HG03521 (cell line): ENCODE measurements at regions not wholly inside any gene's neighbourhood (a gene's known extent, or its start where the extent isn't known, plus 50 kb on each side); places are given as distances from the start of the nearest gene placed in this dataset.
"Not testable (repeated sequence)": the region's sequence is repeated elsewhere in the genome, so short reads cannot be mapped to it uniquely, and the experiment has no call there.

ENCODE experiments used
- ATAC-seq: cut with Tn5 transposase; IDR thresholded peaks from one replicate; pipeline ENCODE4 v1.9.1; 2021; ENCODE audit warnings: mild to moderate bottlenecking, moderate library complexity; ENCODE audit not compliant: unreplicated experiment

GRCh38 chr3:24545887-24546286 lies 51.2 kb upstream of the THRB start:
- no peak for ATAC-seq

GRCh38 chr3:24548278-24548677 lies 53.6 kb upstream of the THRB start:
- no peak for ATAC-seq

- ATAC-seq: no peak
Observed at GRCh38 chr3:24550588-24550987, 55.9 kb upstream of the THRB start.

GRCh38 chr3:24551626-24552025 lies 57.0 kb upstream of the THRB start:
- no peak for ATAC-seq

- ATAC-seq: no peak
Observed at GRCh38 chr3:24562895-24563294, 68.2 kb upstream of the THRB start.

DNA sequence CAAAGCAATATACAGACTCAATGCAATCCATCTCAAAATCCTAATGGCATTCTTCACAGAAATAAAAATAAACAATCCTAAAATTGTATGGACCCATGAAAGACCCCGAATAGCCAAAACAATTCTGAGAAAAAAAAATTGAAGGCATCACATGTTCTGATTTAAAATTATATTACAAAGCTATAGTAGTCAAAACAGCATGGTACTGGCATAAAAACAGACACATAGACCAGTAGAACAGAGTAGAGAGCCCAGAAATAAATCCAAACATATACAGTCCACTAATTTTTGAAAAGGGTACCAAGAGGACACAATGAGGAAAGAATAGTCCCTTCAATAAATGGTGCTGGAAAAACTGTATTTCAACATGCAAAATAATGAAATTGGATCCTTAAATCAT lies 70.4 kb upstream of the THRB start:
- ATAC-seq: no peak

DNA sequence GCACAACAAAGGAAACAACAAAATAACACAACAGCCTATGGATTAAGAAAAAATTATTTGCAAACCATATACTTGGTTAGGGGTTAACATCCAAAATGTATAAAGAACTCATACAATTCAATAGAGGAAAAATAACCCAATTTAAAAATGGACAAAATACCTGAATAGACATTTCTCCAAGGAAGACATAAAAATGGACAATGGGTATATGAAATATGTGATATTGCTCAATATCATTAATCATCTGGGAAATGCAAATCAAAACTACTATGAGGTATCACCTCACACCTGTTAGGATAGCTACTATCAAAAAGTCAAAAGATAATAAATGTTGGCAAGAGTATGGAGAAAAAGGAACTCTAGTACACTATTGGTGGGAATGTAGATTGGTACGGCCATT lies 71.0 kb upstream of the THRB start:
- ATAC-seq: no peak

GRCh38 chr3:24566927-24567326 lies 72.3 kb upstream of the THRB start:
- ATAC-seq: no peak

DNA sequence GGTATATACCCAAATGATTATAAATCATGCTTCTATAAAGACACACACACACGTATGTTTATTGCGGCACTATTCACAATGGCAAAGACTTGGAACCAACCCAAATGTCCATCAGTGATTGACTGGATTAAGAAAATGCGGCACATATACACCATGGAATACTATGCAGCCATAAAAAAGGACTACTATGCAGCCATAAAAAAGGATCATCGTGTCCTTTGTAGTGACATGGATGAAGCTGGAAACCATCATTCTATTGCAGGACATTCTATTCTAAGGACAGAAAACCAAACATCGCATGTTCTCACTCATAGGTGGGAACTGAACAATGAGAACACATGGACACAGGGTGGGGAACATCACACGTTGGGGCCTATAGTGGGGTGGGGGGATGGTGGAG lies 77.8 kb upstream of the THRB start:
- not testable (repeated sequence) for ATAC-seq

GRCh38 chr3:24573576-24573975 lies 78.9 kb upstream of the THRB start:
- ATAC-seq: no peak

GRCh38 chr3:24578324-24578723 lies 83.7 kb upstream of the THRB start:
- no peak for ATAC-seq

DNA sequence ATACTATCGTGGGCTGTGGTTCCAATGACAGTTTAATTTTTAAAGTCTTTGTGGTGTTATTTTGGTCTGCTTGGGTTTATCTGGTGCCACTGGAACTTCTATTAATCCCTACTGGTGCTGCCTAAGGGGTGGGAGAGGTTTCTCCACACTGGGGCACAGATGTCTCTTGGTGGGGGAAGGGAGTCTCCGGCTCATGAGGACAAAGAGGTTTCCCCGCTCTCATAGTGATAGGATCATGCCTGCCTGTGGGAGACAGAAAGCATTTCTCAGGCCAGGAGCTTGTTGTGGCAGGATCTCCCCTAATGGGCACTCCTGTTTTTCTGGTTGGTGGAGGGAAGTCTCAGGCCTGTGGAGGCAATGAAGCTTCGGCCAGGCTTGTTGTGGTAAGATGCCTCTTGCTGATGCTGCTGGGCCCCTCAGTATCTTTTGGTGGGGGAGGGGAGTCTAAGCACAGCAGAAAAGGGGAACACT lies 84.3 kb upstream of the THRB start:
- no peak for ATAC-seq

DNA sequence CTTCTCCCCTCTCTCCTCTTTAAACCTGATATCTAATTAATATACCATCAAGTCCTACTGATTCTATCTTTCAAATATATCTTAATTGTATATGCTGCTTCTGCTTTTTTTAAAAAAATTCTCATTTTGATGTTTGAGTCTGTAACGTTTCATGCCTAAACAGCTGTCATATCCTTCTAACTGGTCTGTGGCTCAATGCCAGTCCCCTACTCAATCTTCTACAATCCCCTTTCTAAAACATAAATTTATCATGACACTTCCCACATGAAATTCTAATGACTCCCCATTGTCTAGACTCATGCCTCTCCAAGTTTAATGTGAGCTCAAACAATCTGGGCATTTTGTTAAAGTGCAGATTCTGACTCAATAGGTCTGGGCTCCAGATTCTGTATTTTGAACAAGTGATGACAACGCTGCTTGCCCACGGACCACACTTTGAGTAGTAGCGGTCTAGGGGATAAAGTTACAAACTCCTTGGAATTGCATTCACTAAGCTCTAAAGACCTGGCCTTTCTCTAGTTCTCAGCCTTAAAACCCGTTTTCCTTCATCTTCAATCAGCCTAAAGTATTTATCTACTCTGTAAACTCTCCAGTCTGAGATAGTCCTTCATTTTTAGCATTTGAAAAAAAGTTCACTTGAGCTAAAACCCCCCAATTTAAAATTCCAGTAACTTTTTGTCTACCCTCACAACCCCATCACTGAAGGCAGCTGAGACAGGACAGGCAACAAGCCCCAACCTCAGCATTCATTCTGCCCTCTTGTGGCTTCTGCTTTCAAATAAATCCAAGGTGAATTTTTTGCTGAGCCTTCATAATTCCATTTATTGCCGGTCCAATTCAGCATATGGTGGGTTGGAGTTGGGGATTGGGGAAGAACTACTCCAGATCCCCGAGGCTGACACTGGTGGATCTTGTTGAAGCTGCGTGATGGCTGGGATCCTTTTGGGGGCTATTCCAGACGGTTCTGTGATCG lies 88.1 kb upstream of the THRB start:
- no peak for ATAC-seq

GRCh38 chr3:24586920-24587319 lies 92.3 kb upstream of the THRB start:
- no peak for ATAC-seq

GRCh38 chr3:24588629-24589512 lies 94.2 kb upstream of the THRB start:
- no peak for ATAC-seq

DNA sequence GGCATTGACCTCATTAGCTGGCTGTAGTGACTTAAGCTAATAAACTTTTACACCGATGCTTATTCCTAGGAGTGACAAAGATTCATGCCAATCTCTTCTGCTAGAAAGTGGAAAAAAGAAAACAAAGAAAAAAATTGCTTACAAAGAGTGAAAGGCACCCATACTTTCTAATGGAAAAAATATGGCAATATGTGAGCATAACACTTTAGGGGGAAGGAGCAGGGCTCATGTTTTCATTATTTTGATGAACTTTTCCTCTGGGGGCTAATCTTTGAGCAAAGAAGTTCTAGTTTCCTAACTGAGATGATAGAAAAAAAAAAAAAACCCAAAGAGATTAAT lies 94.8 kb upstream of the THRB start:
- no peak for ATAC-seq

GRCh38 chr3:24589931-24590880 lies 95.6 kb upstream of the THRB start:
- ATAC-seq: no peak

GRCh38 chr3:24591191-24591590 lies 96.5 kb upstream of the THRB start:
- ATAC-seq: no peak

GRCh38 chr3:24591661-24592555 lies 97.3 kb upstream of the THRB start:
- ATAC-seq: no peak

GRCh38 chr3:24594161-24594560 lies 99.5 kb upstream of the THRB start:
- no peak for ATAC-seq
